Loucy (cell line): ENCODE measurements at regions not wholly inside any gene's neighbourhood (a gene's known extent, or its start where the extent isn't known, plus 50 kb on each side); places are given as distances from the start of the nearest gene placed in this dataset.

Experiments
- H2AFZ ChIP-seq: fragments of 200-600 bp; sonication (generic); 2 replicates; pipeline ENCODE4 v1.6.0; 2016; ENCODE audit warnings: antibody characterized with exemption, mild to moderate bottlenecking, low read length, moderate library complexity
- H3F3A ChIP-seq: fragments of 200-600 bp; 2 replicates; pipeline ENCODE4 v1.6.0; 2016; ENCODE audit warnings: antibody characterized with exemption, low read depth, mild to moderate bottlenecking
- H3K27me3 ChIP-seq: fragments of 200-600 bp; sonication (generic); 2 replicates; pipeline ENCODE4 v1.6.1; 2014; ENCODE audit warnings: low read length, mild to moderate bottlenecking; ENCODE audit not compliant: insufficient read depth, poor library complexity, severe bottlenecking
- H3K36me3 ChIP-seq: fragments of 200-600 bp; sonication (generic); 2 replicates; pipeline ENCODE4 v1.6.1; 2016; ENCODE audit warnings: low read length; ENCODE audit not compliant: insufficient read depth
- H3K4me1 ChIP-seq: fragments of 200-600 bp; sonication (generic); 2 replicates; pipeline ENCODE4 v1.5.1; 2014; ENCODE audit warnings: low read length, mild to moderate bottlenecking; ENCODE audit not compliant: insufficient read depth, poor library complexity, severe bottlenecking
- H3K4me2 ChIP-seq: fragments of 200-600 bp; sonication (generic); 2 replicates; pipeline ENCODE4 v1.6.0; 2014; ENCODE audit warnings: antibody characterized with exemption, low read length, low read depth, mild to moderate bottlenecking; ENCODE audit not compliant: poor library complexity, severe bottlenecking
- H3K4me3 ChIP-seq: fragments of 200-600 bp; sonication (generic); 2 replicates; pipeline ENCODE4 v1.5.1; 2014; ENCODE audit warnings: low read length, mild to moderate bottlenecking, mixed read lengths; ENCODE audit not compliant: poor library complexity, severe bottlenecking
- H3K79me2 ChIP-seq: fragments of 200-600 bp; sonication (generic); 2 replicates; pipeline ENCODE4 v1.6.1; 2014; ENCODE audit warnings: low read length; ENCODE audit not compliant: insufficient read depth
- H3K9ac ChIP-seq: fragments of 200-600 bp; sonication (generic); 2 replicates; pipeline ENCODE4 v1.6.0; 2014; ENCODE audit warnings: mild to moderate bottlenecking, low read depth, low read length, moderate library complexity; ENCODE audit not compliant: poor library complexity, severe bottlenecking
- H3K9me2 ChIP-seq: fragments of 200-600 bp; sonication (generic); replicated peaks from 2 replicates; pipeline ENCODE4 v1.6.1; 2016; ENCODE audit warnings: low read depth, low read length, mixed read lengths
- H3K9me3 ChIP-seq: fragments of 200-600 bp; sonication (generic); 2 replicates; pipeline ENCODE4 v1.6.1; 2014; ENCODE audit warnings: mild to moderate bottlenecking, antibody characterized with exemption, low read length, low read depth; ENCODE audit not compliant: insufficient read depth
- H4K20me1 ChIP-seq: fragments of 200-600 bp; sonication (generic); 2 replicates; pipeline ENCODE4 v1.6.0; 2014; ENCODE audit warnings: antibody characterized with exemption, low read length, mild to moderate bottlenecking; ENCODE audit not compliant: insufficient read depth, poor library complexity, severe bottlenecking
- EZH2phosphoT487 ChIP-seq: fragments of 200-600 bp; IDR thresholded peaks from 2 replicates; pipeline ENCODE4 v1.6.1; 2018; ENCODE audit warnings: antibody characterized with exemption, mild to moderate bottlenecking, moderate library complexity, borderline replicate concordance
- TF ChIP-seq, protein P1 (sequence below): fragments of 200-600 bp; sonication (generic); conservative IDR thresholded peaks from 2 replicates; pipeline ENCODE4 v1.5.1; 2014; ENCODE audit warnings: mild to moderate bottlenecking, antibody characterized with exemption, low read length

GRCh38 chr22:23511627-23512347, 68.3 kb downstream of the IGLL1 start:
- Histone ChIP-seq H3K4me1 (no peaks in the 10 kb centered on the region), H3K4me3 (no peak overlapping the region), H3K9me3 (no peaks in the 10 kb centered on the region), H3K36me3 (no peaks in the 10 kb centered on the region), H3F3A (no peaks in the 10 kb centered on the region), H3K9me2 (no peaks in the 10 kb centered on the region), H2AFZ (no peak overlapping the region), H3K79me2 (no peaks in the 10 kb centered on the region), H4K20me1 (no peaks in the 10 kb centered on the region), H3K9ac (no peak overlapping the region), H3K27me3 (no peaks in the 10 kb centered on the region), H3K4me2 (no peak overlapping the region)
- no peak for TF ChIP-seq EZH2phosphoT487
- TF ChIP-seq, protein P1, sequence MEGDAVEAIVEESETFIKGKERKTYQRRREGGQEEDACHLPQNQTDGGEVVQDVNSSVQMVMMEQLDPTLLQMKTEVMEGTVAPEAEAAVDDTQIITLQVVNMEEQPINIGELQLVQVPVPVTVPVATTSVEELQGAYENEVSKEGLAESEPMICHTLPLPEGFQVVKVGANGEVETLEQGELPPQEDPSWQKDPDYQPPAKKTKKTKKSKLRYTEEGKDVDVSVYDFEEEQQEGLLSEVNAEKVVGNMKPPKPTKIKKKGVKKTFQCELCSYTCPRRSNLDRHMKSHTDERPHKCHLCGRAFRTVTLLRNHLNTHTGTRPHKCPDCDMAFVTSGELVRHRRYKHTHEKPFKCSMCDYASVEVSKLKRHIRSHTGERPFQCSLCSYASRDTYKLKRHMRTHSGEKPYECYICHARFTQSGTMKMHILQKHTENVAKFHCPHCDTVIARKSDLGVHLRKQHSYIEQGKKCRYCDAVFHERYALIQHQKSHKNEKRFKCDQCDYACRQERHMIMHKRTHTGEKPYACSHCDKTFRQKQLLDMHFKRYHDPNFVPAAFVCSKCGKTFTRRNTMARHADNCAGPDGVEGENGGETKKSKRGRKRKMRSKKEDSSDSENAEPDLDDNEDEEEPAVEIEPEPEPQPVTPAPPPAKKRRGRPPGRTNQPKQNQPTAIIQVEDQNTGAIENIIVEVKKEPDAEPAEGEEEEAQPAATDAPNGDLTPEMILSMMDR, result no peak

DNA sequence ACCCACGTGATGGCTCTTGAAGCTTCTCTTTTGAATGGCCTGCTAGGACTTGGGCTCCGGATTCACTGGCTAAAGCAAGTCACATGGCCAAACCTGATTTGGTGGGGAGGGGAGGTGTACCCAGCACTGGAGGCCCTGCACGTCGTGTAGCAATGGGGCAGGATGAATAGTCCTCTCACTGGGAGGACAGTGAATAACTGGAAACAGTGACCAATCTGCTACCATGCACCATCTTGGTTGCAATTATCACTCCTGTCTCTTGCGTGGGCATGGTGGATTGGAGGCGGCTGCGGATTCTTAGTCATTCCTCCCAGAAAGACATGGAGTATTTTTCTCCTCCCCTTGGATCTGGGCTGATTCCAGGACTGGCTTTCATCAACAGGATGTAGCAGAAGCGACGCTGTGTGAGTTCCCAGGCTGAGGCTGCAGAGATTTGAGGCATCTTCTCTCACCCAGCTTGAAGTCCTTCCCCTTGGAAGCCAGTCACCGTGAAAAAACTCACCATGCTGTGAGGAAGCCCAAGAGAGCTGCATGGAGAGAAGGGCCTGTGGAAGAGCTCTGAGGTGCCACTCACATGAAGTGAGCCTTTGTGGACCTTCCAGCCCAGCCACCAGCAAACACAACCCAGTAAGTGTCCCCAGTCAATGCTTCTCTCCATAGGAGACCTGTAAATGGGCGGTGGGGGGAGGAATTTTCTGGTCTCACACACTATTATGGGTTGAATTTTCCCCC, 70.4 kb downstream of the IGLL1 start:
- no peak overlapping the region for H3K4me3 ChIP-seq
- H3K27me3 ChIP-seq, result no peaks in the 10 kb centered on the region
- H3K4me2 ChIP-seq, result no peak overlapping the region
- no peaks in the 10 kb centered on the region for H4K20me1 ChIP-seq
- H3K79me2 ChIP-seq, result no peaks in the 10 kb centered on the region
- no peaks in the 10 kb centered on the region for H3K9me3 ChIP-seq
- peaks cover 3% of the 10 kb centered on the region for H3K4me1 ChIP-seq
- no peaks in the 10 kb centered on the region for H3F3A ChIP-seq
- H3K9ac ChIP-seq, result no peak overlapping the region
- no peaks in the 10 kb centered on the region for H3K9me2 ChIP-seq
- no peak overlapping the region for H2AFZ ChIP-seq
- TF ChIP-seq, protein P1, result no peak
- no peak for TF ChIP-seq EZH2phosphoT487
- no peaks in the 10 kb centered on the region for H3K36me3 ChIP-seq

DNA sequence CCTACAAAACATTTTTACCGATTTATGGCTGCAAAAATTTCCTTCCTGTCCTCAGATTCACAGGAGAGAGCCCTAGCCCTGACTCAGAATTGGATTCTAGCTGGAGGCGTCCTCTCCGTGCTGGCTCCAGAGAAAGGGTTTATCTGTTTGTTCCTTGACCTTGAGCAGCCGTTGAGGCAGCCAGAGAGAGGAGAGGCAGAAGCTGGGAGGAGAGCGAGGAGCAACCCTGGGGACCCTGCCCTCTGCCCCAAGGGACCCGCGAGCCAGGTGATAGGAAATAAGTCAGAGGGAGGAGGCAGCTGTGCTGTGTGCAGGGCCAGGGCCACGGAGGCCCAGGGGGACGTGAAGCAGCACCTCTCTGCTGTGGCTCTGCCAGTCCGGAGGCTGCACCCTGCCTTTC, 75.6 kb downstream of the IGLL1 start:
- no peaks in the 10 kb centered on the region for H3F3A ChIP-seq
- H3K9me2 ChIP-seq, result no peaks in the 10 kb centered on the region
- no peaks in the 10 kb centered on the region for H3K36me3 ChIP-seq
- no peaks in the 10 kb centered on the region for H3K79me2 ChIP-seq
- peak overlapping the region; percentile 62 for H3K9ac ChIP-seq
- no peak for TF ChIP-seq EZH2phosphoT487
- TF ChIP-seq, protein P1, result no peak
- peak overlapping the region; percentile 48 for H2AFZ ChIP-seq
- H3K4me2 ChIP-seq, result peak overlapping the region; percentile 60
- H3K9me3 ChIP-seq, result no peaks in the 10 kb centered on the region
- peaks cover 22% of the 10 kb centered on the region for H3K4me1 ChIP-seq
- H4K20me1 ChIP-seq, result no peaks in the 10 kb centered on the region
- H3K4me3 ChIP-seq, result peak overlapping the region; percentile 41
- no peaks in the 10 kb centered on the region for H3K27me3 ChIP-seq
